ENCODE measurements at regions not wholly inside any gene's neighbourhood (a gene's known extent, or its start where the extent isn't known, plus 50 kb on each side); places are given as distances from the start of the nearest gene placed in this dataset.

DNA sequence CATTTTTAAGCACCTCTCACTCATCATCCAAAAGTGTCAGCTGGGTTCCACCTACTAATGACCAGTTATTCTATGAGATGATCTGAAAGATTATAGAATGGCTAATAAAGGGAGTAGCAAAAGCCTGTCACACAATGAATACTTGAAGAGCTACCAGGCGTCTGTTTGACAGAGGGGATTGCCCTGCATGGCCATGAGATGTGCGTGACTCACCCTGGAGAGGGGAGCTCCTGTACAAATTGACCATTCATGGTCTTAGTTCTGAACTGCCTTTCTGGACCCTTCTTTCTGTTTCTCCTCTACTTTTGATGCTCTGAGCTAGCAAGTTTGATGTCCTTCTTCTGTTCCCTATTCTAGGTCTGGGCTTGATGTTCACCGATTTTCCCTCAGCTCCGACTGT is 85.2 kb upstream of the ABCD3 start:
- TF ChIP-seq POLR2A (IDR thresholded peaks at IDR 0.05) = no peak
- TF ChIP-seq, protein P1, sequence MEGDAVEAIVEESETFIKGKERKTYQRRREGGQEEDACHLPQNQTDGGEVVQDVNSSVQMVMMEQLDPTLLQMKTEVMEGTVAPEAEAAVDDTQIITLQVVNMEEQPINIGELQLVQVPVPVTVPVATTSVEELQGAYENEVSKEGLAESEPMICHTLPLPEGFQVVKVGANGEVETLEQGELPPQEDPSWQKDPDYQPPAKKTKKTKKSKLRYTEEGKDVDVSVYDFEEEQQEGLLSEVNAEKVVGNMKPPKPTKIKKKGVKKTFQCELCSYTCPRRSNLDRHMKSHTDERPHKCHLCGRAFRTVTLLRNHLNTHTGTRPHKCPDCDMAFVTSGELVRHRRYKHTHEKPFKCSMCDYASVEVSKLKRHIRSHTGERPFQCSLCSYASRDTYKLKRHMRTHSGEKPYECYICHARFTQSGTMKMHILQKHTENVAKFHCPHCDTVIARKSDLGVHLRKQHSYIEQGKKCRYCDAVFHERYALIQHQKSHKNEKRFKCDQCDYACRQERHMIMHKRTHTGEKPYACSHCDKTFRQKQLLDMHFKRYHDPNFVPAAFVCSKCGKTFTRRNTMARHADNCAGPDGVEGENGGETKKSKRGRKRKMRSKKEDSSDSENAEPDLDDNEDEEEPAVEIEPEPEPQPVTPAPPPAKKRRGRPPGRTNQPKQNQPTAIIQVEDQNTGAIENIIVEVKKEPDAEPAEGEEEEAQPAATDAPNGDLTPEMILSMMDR (IDR thresholded peaks at IDR 0.05) = no peak
- no peak for TF ChIP-seq EP300 (IDR thresholded peaks at IDR 0.05)
- TF ChIP-seq POLR2AphosphoS5 (IDR thresholded peaks at IDR 0.05) = no peak

Measured in upper lobe of left lung (tissue), 4 donors.